ENCODE measurements at regions not wholly inside any gene's neighbourhood (a gene's known extent, or its start where the extent isn't known, plus 50 kb on each side); places are given as distances from the start of the nearest gene placed in this dataset.

DNA sequence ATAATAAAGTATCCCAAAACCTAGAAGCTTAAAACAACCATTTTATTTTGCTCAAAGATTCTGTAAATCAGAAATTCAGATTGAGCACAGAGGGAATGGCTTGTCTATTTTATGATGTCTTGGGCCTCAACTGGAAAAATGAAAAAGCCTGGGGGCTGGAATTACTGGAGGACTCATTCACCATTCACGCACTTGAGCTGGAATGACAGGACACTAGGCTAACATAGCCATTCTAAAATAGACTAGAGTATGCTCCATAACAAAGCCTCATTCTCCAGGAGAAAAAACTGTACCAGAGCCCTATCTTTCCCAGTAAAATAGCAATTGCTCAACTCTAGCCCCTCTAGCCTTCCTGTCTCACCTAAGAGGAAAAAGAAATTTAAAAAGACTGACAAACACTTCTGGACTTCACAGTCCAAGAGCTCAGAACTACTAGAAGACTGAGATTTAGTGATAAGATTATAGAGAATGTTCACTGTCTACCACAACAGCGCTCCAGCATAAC is 145.4 kb upstream of the BTBD3 start:
- DNase-seq = no peak
- 65% methylated on average over 2 of the region's 2 CpGs for WGBS (ENCODE audit: low lambda C conversion rate)
- no peaks in the 10 kb centered on the region for H3F3A ChIP-seq (replicated peaks; ENCODE audit: insufficient read depth)
- H3K4me2 ChIP-seq = no peak overlapping the region
- no peaks in the 10 kb centered on the region for H3K4me1 ChIP-seq (ENCODE audit: control insufficient read depth in 1 of 2, insufficient read depth in 2 of 2, low read depth in 1 of 2, low read length in 1 of 2)
- H3K4me3 ChIP-seq (ENCODE audit: low read depth in 2 of 2, low read length in 1 of 2) = no peak overlapping the region
- no peaks in the 10 kb centered on the region for H3K9me2 ChIP-seq
- CTCF ChIA-PET = no interaction called here
- no peak overlapping the region for H3K9ac ChIP-seq
- H3K27ac ChIP-seq (ENCODE audit: low read depth in 2 of 2, low read length in 1 of 2) = no peak overlapping the region
- TF ChIP-seq RFX5 (IDR thresholded peaks at IDR 0.05; ENCODE audit: low read length) (no peak), EZH2phosphoT487 (IDR thresholded peaks at IDR 0.05; ENCODE audit: borderline replicate concordance, low read depth) (no peak), CHD2 (IDR thresholded peaks at IDR 0.05; ENCODE audit: low read length, partially characterized antibody) (no peak), TCF12 (IDR thresholded peaks at IDR 0.05) (no peak), ELF1 (IDR thresholded peaks at IDR 0.05) (no peak), GABPA (IDR thresholded peaks at IDR 0.05; ENCODE audit: low read depth) (no peak), NFIC (IDR thresholded peaks at IDR 0.05; ENCODE audit: borderline replicate concordance) (no peak), FOXJ3 (CRISPR knock-in tag; IDR thresholded peaks at IDR 0.05) (no peak), RAD21 (IDR thresholded peaks at IDR 0.05; ENCODE audit: low read length) (no peak), MXI1 (IDR thresholded peaks at IDR 0.05; ENCODE audit: low read depth, low read length) (no peak)
- TF ChIP-seq, protein P1, sequence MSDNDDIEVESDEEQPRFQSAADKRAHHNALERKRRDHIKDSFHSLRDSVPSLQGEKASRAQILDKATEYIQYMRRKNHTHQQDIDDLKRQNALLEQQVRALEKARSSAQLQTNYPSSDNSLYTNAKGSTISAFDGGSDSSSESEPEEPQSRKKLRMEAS (IDR thresholded peaks at IDR 0.05; ENCODE audit: low read depth) = no peak
- TF ChIP-seq, protein P2, sequence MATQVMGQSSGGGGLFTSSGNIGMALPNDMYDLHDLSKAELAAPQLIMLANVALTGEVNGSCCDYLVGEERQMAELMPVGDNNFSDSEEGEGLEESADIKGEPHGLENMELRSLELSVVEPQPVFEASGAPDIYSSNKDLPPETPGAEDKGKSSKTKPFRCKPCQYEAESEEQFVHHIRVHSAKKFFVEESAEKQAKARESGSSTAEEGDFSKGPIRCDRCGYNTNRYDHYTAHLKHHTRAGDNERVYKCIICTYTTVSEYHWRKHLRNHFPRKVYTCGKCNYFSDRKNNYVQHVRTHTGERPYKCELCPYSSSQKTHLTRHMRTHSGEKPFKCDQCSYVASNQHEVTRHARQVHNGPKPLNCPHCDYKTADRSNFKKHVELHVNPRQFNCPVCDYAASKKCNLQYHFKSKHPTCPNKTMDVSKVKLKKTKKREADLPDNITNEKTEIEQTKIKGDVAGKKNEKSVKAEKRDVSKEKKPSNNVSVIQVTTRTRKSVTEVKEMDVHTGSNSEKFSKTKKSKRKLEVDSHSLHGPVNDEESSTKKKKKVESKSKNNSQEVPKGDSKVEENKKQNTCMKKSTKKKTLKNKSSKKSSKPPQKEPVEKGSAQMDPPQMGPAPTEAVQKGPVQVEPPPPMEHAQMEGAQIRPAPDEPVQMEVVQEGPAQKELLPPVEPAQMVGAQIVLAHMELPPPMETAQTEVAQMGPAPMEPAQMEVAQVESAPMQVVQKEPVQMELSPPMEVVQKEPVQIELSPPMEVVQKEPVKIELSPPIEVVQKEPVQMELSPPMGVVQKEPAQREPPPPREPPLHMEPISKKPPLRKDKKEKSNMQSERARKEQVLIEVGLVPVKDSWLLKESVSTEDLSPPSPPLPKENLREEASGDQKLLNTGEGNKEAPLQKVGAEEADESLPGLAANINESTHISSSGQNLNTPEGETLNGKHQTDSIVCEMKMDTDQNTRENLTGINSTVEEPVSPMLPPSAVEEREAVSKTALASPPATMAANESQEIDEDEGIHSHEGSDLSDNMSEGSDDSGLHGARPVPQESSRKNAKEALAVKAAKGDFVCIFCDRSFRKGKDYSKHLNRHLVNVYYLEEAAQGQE (IDR thresholded peaks at IDR 0.05; ENCODE audit: low read depth, low read length) = no peak
- TF ChIP-seq, protein P3, sequence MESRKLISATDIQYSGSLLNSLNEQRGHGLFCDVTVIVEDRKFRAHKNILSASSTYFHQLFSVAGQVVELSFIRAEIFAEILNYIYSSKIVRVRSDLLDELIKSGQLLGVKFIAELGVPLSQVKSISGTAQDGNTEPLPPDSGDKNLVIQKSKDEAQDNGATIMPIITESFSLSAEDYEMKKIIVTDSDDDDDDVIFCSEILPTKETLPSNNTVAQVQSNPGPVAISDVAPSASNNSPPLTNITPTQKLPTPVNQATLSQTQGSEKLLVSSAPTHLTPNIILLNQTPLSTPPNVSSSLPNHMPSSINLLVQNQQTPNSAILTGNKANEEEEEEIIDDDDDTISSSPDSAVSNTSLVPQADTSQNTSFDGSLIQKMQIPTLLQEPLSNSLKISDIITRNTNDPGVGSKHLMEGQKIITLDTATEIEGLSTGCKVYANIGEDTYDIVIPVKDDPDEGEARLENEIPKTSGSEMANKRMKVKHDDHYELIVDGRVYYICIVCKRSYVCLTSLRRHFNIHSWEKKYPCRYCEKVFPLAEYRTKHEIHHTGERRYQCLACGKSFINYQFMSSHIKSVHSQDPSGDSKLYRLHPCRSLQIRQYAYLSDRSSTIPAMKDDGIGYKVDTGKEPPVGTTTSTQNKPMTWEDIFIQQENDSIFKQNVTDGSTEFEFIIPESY (IDR thresholded peaks at IDR 0.05; ENCODE audit: borderline replicate concordance, low read depth) = no peak
- TF ChIP-seq, protein P4, sequence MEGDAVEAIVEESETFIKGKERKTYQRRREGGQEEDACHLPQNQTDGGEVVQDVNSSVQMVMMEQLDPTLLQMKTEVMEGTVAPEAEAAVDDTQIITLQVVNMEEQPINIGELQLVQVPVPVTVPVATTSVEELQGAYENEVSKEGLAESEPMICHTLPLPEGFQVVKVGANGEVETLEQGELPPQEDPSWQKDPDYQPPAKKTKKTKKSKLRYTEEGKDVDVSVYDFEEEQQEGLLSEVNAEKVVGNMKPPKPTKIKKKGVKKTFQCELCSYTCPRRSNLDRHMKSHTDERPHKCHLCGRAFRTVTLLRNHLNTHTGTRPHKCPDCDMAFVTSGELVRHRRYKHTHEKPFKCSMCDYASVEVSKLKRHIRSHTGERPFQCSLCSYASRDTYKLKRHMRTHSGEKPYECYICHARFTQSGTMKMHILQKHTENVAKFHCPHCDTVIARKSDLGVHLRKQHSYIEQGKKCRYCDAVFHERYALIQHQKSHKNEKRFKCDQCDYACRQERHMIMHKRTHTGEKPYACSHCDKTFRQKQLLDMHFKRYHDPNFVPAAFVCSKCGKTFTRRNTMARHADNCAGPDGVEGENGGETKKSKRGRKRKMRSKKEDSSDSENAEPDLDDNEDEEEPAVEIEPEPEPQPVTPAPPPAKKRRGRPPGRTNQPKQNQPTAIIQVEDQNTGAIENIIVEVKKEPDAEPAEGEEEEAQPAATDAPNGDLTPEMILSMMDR (IDR thresholded peaks at IDR 0.05) = no peak
- no peak overlapping the region for H2AFZ ChIP-seq (ENCODE audit: low read depth)
- H3K36me3 ChIP-seq (replicated peaks in 1 of 2; ENCODE audit: control insufficient read depth in 1 of 2, insufficient read depth in 2 of 2, low read length in 1 of 2) = no peaks in the 10 kb centered on the region
- H3K9me3 ChIP-seq = no peaks in the 10 kb centered on the region
- POLR2A ChIA-PET = no interaction called here
- no peaks in the 10 kb centered on the region for H3K27me3 ChIP-seq (ENCODE audit: insufficient read depth)
- no peaks in the 10 kb centered on the region for H3K79me2 ChIP-seq (ENCODE audit: insufficient read depth)
- no peaks in the 10 kb centered on the region for H4K20me1 ChIP-seq (ENCODE audit: insufficient read depth)
